ENCODE measurements at regions not wholly inside any gene's neighbourhood (a gene's known extent, or its start where the extent isn't known, plus 50 kb on each side); places are given as distances from the start of the nearest gene placed in this dataset.

- no peak for TF ChIP-seq CTCF (IDR thresholded peaks at IDR 0.05)
- TF ChIP-seq POLR2A (IDR thresholded peaks at IDR 0.05), result no peak
Observed at GRCh38 chr9:89911721-89912604, 307.2 kb downstream of the GADD45G start.

Measured in testis (tissue), 2 donors.